ENCODE measurements at regions not wholly inside any gene's neighbourhood (a gene's known extent, or its start where the extent isn't known, plus 50 kb on each side); places are given as distances from the start of the nearest gene placed in this dataset.

DNA sequence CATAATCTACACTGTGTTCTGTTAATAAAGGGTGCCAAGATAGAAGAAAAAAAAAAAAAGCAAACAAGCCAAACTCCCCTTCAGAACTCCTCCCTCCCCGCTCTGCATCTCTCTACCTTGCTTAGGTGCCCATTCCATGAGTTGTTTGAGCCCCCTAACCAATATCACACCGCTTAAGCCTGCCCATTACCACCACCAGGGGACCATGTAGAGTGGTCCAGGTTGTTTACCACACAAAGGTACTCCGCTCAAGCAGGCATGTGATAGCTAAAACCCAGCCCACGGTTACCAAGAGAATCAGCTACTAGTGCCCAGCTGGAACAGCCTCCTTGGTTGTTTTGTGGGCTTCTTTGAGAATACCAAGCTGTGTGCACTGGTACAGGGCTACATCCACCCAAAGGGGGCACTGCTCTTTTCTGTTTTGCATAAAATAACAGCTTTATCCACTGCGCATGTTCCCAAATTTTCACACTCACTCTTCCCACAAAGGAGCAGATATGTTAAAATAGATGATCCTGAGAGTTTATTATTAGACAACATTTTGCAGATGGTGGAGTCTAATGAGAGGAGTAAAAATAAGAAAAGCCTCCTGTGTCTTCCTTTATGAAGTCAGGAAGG, 304.1 kb downstream of the DEPDC1B start:
- no peaks in the 10 kb centered on the region for H3K36me3 Mint-ChIP-seq (ENCODE audit: low read depth)
- CTCF ChIA-PET, result no interaction called here

DNA sequence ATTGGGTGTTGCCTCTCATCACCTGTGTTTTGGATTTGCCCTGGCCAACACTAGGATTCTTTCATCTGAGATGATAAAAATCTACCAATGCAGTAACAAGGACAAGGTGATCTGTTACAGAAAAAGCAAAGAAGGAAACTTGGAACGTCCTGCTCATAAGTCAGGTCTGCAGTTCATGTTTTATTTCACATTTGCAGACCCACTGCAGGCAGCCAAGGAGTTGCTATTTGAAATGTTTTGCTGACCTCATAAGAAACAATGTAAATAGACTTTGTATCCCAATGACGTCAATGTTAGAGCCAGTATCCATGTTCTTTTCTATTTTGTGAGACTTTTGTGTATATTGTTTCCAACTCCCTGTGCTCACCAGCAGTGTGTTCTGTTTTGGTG, 312.9 kb downstream of the DEPDC1B start:
- Mint-ChIP-seq H3K4me1 (no peaks in the 10 kb centered on the region), H3K27ac (no peak overlapping the region), H3K27me3 (peaks cover 4% of the 10 kb centered on the region), H3K36me3 (ENCODE audit: low read depth) (no peaks in the 10 kb centered on the region), H3K4me3 (no peak overlapping the region), H3K9me3 (no peaks in the 10 kb centered on the region)
- CTCF ChIA-PET, result no interaction called here
- POLR2A ChIA-PET, result no interaction called here
- DNase-seq, result no peak

More for the DNA sequence above, 304.1 kb downstream of the DEPDC1B start:
- no peaks in the 10 kb centered on the region for H3K4me1 Mint-ChIP-seq
- POLR2A ChIA-PET, result no interaction called here
- H3K9me3 Mint-ChIP-seq, result no peaks in the 10 kb centered on the region
- DNase-seq, result no peak
- H3K27me3 Mint-ChIP-seq, result no peaks in the 10 kb centered on the region
- no peak overlapping the region for H3K27ac Mint-ChIP-seq
- no peak overlapping the region for H3K4me3 Mint-ChIP-seq

DNA sequence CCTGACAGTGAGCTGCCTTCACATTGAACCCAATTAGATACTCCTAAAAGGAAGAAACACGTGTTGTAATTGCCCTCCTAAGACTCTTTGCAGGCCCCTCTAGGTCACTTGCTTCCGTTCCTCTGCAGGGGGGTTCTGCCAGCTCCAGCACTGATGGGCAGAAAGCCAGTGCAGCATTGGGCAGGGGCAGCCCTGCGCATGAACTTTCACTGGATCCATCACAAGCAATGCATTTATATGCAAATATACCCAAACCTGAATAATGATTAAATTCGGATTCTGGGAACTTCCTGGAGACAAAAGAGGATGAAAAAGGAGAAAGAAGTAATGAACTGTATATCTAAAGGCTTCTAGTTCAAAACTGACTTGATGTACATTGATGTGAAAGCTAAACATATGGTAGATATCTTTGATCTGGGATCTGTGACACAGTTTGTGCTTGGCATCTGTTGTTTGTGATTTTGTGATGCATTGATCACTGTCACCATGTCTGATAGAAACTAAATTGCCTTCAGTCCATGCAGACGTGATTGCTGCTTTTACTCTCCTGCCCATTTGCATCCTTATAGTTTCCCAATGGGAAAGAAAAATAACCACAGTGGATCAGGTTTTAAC, 313.4 kb downstream of the DEPDC1B start:
- H3K36me3 Mint-ChIP-seq (ENCODE audit: low read depth), result no peaks in the 10 kb centered on the region
- H3K27me3 Mint-ChIP-seq, result peaks cover 4% of the 10 kb centered on the region
- H3K4me3 Mint-ChIP-seq, result no peak overlapping the region
- POLR2A ChIA-PET, result no interaction called here
- CTCF ChIA-PET, result no interaction called here
- H3K4me1 Mint-ChIP-seq, result no peaks in the 10 kb centered on the region
- no peaks in the 10 kb centered on the region for H3K9me3 Mint-ChIP-seq
- no peak for DNase-seq
- no peak overlapping the region for H3K27ac Mint-ChIP-seq

DNA sequence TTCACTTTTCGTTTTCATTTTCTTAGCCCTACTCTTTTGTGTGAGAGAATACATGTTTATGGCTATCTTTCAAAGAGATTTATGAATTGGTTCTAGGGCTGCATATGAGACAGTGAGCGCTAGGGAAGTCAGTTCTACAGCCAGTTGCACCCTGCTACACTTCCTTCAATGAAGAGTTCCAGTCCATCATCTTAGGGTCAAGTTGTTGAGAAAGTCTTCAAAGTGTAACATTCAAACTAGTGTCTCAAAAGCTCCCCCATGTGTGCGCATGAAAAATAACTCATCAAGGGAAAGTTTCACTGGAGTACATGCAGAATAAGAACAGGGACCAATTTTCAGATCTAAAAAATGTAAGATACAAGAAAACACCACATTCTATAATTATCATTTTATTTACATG, 317.2 kb downstream of the DEPDC1B start:
- Mint-ChIP-seq H3K4me1 (no peaks in the 10 kb centered on the region), H3K36me3 (ENCODE audit: low read depth) (no peaks in the 10 kb centered on the region), H3K9me3 (no peaks in the 10 kb centered on the region), H3K4me3 (no peak overlapping the region), H3K27ac (no peak overlapping the region), H3K27me3 (peaks cover 4% of the 10 kb centered on the region)
- POLR2A ChIA-PET, result no interaction called here
- no peak for DNase-seq
- CTCF ChIA-PET, result no interaction called here

DNA sequence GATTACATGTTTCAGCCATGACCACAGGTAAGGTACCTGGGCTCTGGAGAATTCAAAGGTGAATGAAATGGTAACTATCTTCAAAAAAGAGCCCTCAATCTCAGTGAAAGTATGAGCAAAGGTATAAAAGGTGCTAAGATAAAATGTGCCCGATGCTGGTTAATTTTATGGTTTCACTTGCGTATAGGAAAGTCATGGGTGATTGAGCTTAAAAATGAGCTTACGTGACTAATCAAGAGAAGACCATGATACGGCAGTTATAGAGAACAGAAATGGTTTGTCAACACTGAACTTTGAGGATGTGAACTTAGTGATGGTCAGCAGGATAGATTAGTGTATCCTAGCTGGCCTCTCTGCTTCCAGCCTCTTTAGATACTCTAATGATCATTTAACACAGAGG, 320.1 kb downstream of the DEPDC1B start:
- Mint-ChIP-seq H3K27me3 (peaks cover 4% of the 10 kb centered on the region), H3K27ac (no peak overlapping the region), H3K4me1 (no peaks in the 10 kb centered on the region), H3K36me3 (ENCODE audit: low read depth) (no peaks in the 10 kb centered on the region), H3K4me3 (no peak overlapping the region), H3K9me3 (no peaks in the 10 kb centered on the region)
- ChIA-PET POLR2A (no interaction called here), CTCF (no interaction called here)
- no peak for DNase-seq

DNA sequence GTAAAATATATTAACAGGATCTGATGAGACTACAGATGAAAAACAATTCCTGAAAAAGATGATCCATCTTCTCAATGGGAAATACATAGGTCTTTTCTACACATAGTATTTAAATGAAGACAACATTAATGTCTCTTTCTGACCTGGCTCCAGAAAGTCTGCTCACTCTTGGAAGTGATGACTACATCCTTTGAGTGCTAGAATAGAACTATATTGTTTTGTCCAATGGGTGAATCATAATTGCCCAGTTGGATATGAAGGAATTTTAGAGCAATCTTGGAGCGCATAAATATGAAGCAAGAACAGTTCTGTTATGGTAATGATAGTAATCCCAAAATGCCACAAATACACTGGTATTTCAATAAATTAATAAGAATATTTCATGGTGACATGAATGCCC, 322.1 kb downstream of the DEPDC1B start:
- Mint-ChIP-seq H3K36me3 (ENCODE audit: low read depth) (no peaks in the 10 kb centered on the region), H3K4me1 (no peaks in the 10 kb centered on the region)
- CTCF ChIA-PET, result no interaction called here

DNA sequence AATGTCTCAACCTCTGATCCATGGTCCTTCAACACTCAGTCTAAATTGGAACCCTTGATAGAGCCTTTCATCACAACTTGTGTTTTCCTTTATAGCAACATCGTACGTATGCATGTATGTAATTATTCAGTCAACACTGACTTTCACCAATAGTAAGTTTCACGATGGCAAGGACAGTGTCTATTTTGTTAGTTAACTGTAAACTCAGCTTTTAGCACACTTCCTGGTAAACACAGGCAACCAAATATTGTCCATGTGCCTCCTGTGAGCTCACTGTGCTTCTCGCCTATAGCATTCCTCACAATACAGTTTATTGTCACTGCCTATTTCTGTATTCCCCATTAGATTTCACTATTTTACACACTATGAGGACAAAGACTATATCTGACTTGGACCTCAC, 323.1 kb downstream of the DEPDC1B start:
- Mint-ChIP-seq H3K4me1 (no peaks in the 10 kb centered on the region), H3K9me3 (no peaks in the 10 kb centered on the region), H3K27me3 (no peaks in the 10 kb centered on the region), H3K4me3 (no peak overlapping the region), H3K27ac (no peak overlapping the region), H3K36me3 (ENCODE audit: low read depth) (no peaks in the 10 kb centered on the region)
- no peak for DNase-seq
- POLR2A ChIA-PET, result no interaction called here
- CTCF ChIA-PET, result no interaction called here

More for the DNA sequence above, 322.1 kb downstream of the DEPDC1B start:
- Mint-ChIP-seq H3K4me3 (no peak overlapping the region), H3K9me3 (no peaks in the 10 kb centered on the region), H3K27ac (no peak overlapping the region), H3K27me3 (no peaks in the 10 kb centered on the region)
- POLR2A ChIA-PET, result no interaction called here
- no peak for DNase-seq

DNA sequence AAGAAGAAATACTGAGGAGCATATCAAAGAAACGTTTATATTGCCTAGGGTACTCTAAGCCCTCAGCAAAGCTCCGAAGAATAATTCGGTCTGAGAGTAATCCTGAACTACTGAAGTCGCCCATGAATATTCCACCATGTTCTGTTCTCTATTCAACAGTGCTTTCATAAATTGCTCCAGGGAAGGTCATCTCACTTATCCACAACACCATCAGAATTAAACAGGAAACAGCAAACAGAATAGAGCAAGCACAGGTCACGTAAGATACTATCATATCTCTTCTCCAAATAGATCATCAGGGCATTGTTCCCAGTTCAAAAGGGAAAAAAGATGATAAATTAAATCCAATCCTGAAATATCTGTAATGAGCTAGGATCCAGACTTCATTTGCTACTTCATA, 325.6 kb downstream of the DEPDC1B start:
- H3K9me3 Mint-ChIP-seq, result no peaks in the 10 kb centered on the region
- H3K4me3 Mint-ChIP-seq, result no peak overlapping the region
- CTCF ChIA-PET, result interaction anchor here (1.3 kb wide), 1 partner anchor 10 kb away, joined by 3 read pairs; no protein-coding TSS in a partner anchor
- no peaks in the 10 kb centered on the region for H3K27me3 Mint-ChIP-seq
- no peak overlapping the region for H3K27ac Mint-ChIP-seq
- no peak for DNase-seq
- no peaks in the 10 kb centered on the region for H3K36me3 Mint-ChIP-seq (ENCODE audit: low read depth)
- POLR2A ChIA-PET, result no interaction called here
- no peaks in the 10 kb centered on the region for H3K4me1 Mint-ChIP-seq

DNA sequence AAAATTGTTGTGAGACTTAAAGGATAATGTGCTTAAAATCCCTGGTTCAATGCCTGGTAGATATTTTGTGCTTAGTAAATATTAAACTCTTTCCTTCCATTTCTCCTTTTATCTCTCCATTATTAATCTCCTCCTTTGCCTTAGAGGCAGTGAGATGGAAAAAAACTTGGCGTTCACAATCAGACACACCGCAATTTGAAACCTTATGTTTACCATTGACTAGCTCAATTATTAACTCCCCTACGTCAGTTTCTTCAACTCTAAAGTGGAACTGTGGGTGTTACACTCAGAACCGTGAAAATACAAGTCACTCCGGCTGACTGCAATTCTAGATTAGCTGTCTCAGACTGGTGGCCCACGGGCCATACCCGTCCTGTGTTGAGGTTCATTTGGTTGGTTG, 327.2 kb downstream of the DEPDC1B start:
- H3K9me3 Mint-ChIP-seq, result no peaks in the 10 kb centered on the region
- H3K4me3 Mint-ChIP-seq, result no peak overlapping the region
- no peaks in the 10 kb centered on the region for H3K4me1 Mint-ChIP-seq
- no peaks in the 10 kb centered on the region for H3K27me3 Mint-ChIP-seq
- no peak for DNase-seq
- ChIA-PET POLR2A (no interaction called here), CTCF (no interaction called here)
- no peak overlapping the region for H3K27ac Mint-ChIP-seq
- no peaks in the 10 kb centered on the region for H3K36me3 Mint-ChIP-seq (ENCODE audit: low read depth)

DNA sequence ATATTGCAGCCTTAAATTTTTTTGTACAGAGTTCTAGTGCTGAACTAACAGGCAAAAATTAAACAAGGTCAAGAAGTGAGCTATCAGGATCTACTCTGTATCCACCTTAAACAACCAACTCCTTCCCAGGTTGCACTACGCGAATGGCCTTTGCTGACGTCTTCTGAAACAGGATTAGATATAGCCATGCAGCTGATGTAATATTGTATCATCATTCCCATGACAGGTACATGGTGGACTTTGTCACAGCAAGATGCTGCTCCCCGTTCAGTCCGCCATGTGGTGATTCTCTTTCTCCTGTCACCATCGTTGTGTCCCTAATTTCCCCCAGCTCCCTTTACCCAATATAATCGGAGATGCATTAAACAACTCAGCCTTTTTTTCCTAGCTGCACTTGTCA, 328.9 kb downstream of the DEPDC1B start:
- H3K27me3 Mint-ChIP-seq, result no peaks in the 10 kb centered on the region
- no peak overlapping the region for H3K27ac Mint-ChIP-seq
- no peaks in the 10 kb centered on the region for H3K36me3 Mint-ChIP-seq (ENCODE audit: low read depth)
- CTCF ChIA-PET, result no interaction called here
- DNase-seq, result no peak
- H3K4me3 Mint-ChIP-seq, result no peak overlapping the region
- no peaks in the 10 kb centered on the region for H3K4me1 Mint-ChIP-seq
- POLR2A ChIA-PET, result no interaction called here
- no peaks in the 10 kb centered on the region for H3K9me3 Mint-ChIP-seq

DNA sequence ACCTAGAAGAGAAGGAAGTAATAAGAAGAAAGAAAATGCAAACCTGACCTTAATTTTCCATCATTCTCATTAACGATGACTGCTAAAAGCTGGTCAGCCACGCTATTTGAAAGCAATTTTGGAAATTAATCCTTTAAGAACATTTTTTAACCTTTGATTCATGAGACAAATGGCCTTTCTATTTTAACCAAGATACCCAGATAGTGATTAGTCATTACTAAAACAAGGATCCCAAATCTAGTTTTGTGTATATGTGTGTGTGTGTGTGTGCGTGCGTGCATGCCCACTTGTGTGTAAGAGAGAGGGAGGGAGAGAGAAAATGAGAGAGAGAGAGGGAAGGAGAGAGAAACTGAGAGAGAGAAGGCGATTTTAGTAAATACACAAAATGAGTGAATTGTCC, 329.5 kb downstream of the DEPDC1B start:
- Mint-ChIP-seq H3K27me3 (no peaks in the 10 kb centered on the region), H3K9me3 (no peaks in the 10 kb centered on the region), H3K4me3 (no peak overlapping the region), H3K4me1 (no peaks in the 10 kb centered on the region), H3K36me3 (ENCODE audit: low read depth) (no peaks in the 10 kb centered on the region), H3K27ac (no peak overlapping the region)
- CTCF ChIA-PET, result no interaction called here
- POLR2A ChIA-PET, result no interaction called here
- DNase-seq, result no peak

DNA sequence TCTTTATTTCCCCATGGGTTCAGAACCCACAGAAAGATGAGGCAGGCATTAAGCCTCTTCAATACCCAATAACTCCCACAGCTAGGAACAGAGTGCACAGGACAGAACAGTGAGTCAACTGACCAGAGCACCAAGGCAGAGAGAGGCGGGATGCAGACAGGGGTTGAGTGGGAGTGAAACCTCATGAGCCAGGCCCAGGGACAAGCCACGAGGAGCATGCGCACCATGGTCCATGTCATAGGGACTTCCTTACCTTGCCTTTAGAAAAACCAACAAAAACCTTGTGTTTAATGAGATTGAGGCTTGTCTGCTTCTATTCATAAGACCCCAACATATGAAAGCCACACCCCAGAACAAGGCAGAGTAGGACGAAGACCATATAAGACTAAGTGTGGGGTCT, 330.6 kb downstream of the DEPDC1B start:
- Mint-ChIP-seq H3K27ac (no peak overlapping the region), H3K9me3 (no peaks in the 10 kb centered on the region), H3K36me3 (ENCODE audit: low read depth) (no peaks in the 10 kb centered on the region), H3K4me3 (no peak overlapping the region), H3K27me3 (no peaks in the 10 kb centered on the region), H3K4me1 (no peaks in the 10 kb centered on the region)
- DNase-seq, result no peak
- CTCF ChIA-PET, result no interaction called here
- POLR2A ChIA-PET, result no interaction called here

DNA sequence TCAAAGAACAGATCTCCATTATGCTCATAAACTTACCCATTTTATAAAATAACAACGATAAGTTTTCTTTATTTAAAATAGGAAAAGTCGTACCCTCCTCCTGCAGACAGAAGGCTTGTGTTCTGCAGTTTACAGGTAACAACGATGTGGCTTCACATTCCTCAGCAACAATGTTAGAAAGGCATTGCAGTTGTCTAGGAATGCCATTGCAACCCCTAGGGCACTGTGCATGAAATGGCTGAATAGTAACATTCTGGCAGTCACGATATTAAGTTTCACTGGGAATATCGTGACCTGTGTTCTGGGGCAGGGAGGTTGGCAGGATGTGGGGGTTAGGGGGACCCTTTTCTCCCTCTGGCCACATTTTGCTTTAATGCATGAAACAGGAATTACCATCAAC, 331.9 kb downstream of the DEPDC1B start:
- POLR2A ChIA-PET, result no interaction called here
- H3K9me3 Mint-ChIP-seq, result no peaks in the 10 kb centered on the region
- H3K27ac Mint-ChIP-seq, result no peak overlapping the region
- H3K36me3 Mint-ChIP-seq (ENCODE audit: low read depth), result no peaks in the 10 kb centered on the region
- DNase-seq, result no peak
- H3K4me3 Mint-ChIP-seq, result no peak overlapping the region
- CTCF ChIA-PET, result no interaction called here
- H3K4me1 Mint-ChIP-seq, result no peaks in the 10 kb centered on the region
- no peaks in the 10 kb centered on the region for H3K27me3 Mint-ChIP-seq

DNA sequence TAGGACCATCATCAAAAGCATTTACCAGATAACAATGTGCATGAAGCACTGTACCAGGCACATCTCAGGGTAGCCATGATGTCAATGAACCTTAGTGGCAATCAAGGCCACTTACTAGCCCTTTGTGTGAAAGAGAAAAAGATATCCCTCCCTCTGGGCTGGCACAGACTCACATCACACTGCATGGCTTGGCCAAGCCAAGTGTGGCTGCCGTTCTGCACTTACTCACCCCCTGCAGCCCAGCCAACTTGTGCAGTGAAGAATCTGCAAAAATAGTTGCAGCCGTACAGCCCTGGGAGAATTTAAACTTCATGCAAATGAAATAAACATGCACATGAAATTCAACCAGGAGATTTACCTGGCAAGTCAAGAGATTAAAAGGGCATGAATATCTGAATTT, 333.5 kb downstream of the DEPDC1B start:
- Mint-ChIP-seq H3K9me3 (no peaks in the 10 kb centered on the region), H3K4me3 (no peak overlapping the region), H3K27me3 (no peaks in the 10 kb centered on the region), H3K4me1 (no peaks in the 10 kb centered on the region), H3K27ac (no peak overlapping the region), H3K36me3 (ENCODE audit: low read depth) (no peaks in the 10 kb centered on the region)
- POLR2A ChIA-PET, result no interaction called here
- DNase-seq, result no peak
- CTCF ChIA-PET, result interaction anchor here (0.6 kb wide), 1 partner anchor 1707 kb away, joined by 5 read pairs; no protein-coding TSS in a partner anchor

All from activated CD4-positive, alpha-beta T cell treated with anti-CD3 and anti-CD28 coated beads, Interleukin-2, amount 10 ng/mL, durations not matched to agents 7 days and 5 days (primary cell).